ENCODE measurements at regions not wholly inside any gene's neighbourhood (a gene's known extent, or its start where the extent isn't known, plus 50 kb on each side); places are given as distances from the start of the nearest gene placed in this dataset.
A peak's percentile ranks its signal among the peaks of the same experiment; 100 is the strongest.

- peak; percentile 81 for ATAC-seq
- intact Hi-C loops (cut with DNase I, micrococcal nuclease): no loop called here
- no peak for DNase-seq
Observed at GRCh38 chr6:7042654-7043545, 64.9 kb upstream of the RREB1 start.

- intact Hi-C loops (cut with DNase I, micrococcal nuclease): no loop called here
- no peak for ATAC-seq
- no peak for DNase-seq
Observed at GRCh38 chr6:7045331-7045730, 62.4 kb upstream of the RREB1 start.

GRCh38 chr6:7045746-7046145 lies 62.0 kb upstream of the RREB1 start:
- no peak for ATAC-seq
- intact Hi-C loops (cut with DNase I, micrococcal nuclease): no loop called here
- DNase-seq: no peak

- ATAC-seq (no peak), DNase-seq (no peak)
- intact Hi-C loops (cut with DNase I, micrococcal nuclease): no loop called here
Observed at GRCh38 chr6:7047128-7047527, 60.6 kb upstream of the RREB1 start.

GRCh38 chr6:7047966-7048365 lies 59.8 kb upstream of the RREB1 start:
- intact Hi-C loops (cut with DNase I, micrococcal nuclease): no loop called here
- ATAC-seq (no peak), DNase-seq (no peak)

- no peak for DNase-seq
- intact Hi-C loops (cut with DNase I, micrococcal nuclease): no loop called here
- ATAC-seq: no peak
Observed at GRCh38 chr6:7048894-7049293, 58.9 kb upstream of the RREB1 start.

- intact Hi-C loops (cut with DNase I, micrococcal nuclease): no loop called here
- DNase-seq (no peak), ATAC-seq (no peak)
Observed at GRCh38 chr6:7050004-7050403, 57.8 kb upstream of the RREB1 start.

- intact Hi-C loops (cut with DNase I, micrococcal nuclease): no loop called here
- peak; percentile 78 to 90 for DNase-seq
- ATAC-seq: peak; percentile 84
Observed at GRCh38 chr6:7050872-7051779, 56.6 kb upstream of the RREB1 start.

- peak; percentile 78 to 79 for DNase-seq
- intact Hi-C loops (cut with DNase I, micrococcal nuclease): no loop called here
- ATAC-seq: peak; percentile 69
Observed at GRCh38 chr6:7051780-7052442, 55.9 kb upstream of the RREB1 start.

GRCh38 chr6:7052443-7053011 lies 55.2 kb upstream of the RREB1 start:
- ATAC-seq: peak; percentile 24
- DNase-seq: peak; percentile 52 to 60
- intact Hi-C loops (cut with DNase I, micrococcal nuclease): no loop called here

GRCh38 chr6:7053125-7053774 lies 54.5 kb upstream of the RREB1 start:
- intact Hi-C loops (cut with DNase I, micrococcal nuclease): no loop called here
- DNase-seq (no peak), ATAC-seq (no peak)
